Upper lobe of left lung (tissue), 4 donors: ENCODE measurements at regions not wholly inside any gene's neighbourhood (a gene's known extent, or its start where the extent isn't known, plus 50 kb on each side); places are given as distances from the start of the nearest gene placed in this dataset.

Experiments
- CTCF ChIP-seq, 6 experiments: fragments of 450-650 bp in 4 of 6; fragments of 200-600 bp in 2 of 6; sonication (generic) in 2 of 6; IDR thresholded peaks; one replicate each; pipeline ENCODE4 v1.5.1; 2016 to 2019; ENCODE audit warnings: antibody characterized with exemption in 6 of 6
- EP300 ChIP-seq, 4 donors: sonication (generic); formaldehyde crosslinking; IDR thresholded peaks; one replicate each; pipeline ENCODE4 v1.5.1; 2017; ENCODE audit warnings: antibody characterized with exemption in 4 of 4, control low read depth in 2 of 4
- POLR2A ChIP-seq, 4 donors: fragments of 450-650 bp; IDR thresholded peaks; one replicate each; pipeline ENCODE4 v1.5.1; 2016 to 2017; ENCODE audit warnings: antibody characterized with exemption in 4 of 4, mild to moderate bottlenecking in 2 of 4

GRCh38 chr3:64773137-64773536 is 85.3 kb upstream of the ADAMTS9 start:
- no peak for TF ChIP-seq CTCF (IDR thresholded peaks at IDR 0.05)
- TF ChIP-seq EP300 (IDR thresholded peaks at IDR 0.05): peak in 1 of 4 donors; percentile 11
- no peak for TF ChIP-seq POLR2A (IDR thresholded peaks at IDR 0.05)
